ENCODE measurements at regions not wholly inside any gene's neighbourhood (a gene's known extent, or its start where the extent isn't known, plus 50 kb on each side); places are given as distances from the start of the nearest gene placed in this dataset.

DNA sequence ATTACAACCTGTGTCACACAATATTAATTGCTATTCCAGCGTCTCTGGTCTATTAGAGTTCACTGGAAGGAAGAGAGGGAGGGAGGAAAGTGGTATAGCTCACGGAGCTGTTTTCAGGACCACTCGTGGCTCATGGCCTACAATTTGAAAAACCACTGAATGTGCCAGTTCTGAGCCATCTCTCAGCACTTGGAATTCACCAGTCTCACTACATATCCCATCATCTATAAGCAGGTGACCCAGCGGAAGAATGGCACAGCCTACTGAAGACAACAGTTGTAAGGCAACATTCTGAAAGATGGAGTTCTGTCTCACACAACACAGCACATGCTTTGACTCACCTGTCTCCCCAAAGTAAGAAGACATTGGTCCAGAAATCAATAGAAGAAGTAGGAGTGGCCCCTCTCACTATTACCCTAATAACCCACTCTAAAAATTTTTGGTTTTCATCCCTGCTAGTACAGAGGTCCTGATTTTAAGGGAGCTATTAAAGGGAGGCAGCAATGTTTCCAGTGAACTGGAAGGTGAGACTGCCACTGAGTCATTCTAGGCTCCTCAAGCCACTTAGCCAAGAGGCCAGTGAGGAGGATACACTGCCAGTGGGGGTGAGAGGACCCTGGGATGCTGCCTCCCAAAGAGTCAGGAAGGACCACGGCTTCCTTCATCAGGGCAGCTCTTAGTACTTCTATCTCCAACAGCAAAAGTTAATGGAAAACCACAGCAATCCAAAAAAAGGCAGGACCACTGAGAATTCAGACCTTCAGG is 50.0 kb upstream of the DOCK9 start:
- DNase-seq (ENCODE audit: low read depth) = no peak

DNA sequence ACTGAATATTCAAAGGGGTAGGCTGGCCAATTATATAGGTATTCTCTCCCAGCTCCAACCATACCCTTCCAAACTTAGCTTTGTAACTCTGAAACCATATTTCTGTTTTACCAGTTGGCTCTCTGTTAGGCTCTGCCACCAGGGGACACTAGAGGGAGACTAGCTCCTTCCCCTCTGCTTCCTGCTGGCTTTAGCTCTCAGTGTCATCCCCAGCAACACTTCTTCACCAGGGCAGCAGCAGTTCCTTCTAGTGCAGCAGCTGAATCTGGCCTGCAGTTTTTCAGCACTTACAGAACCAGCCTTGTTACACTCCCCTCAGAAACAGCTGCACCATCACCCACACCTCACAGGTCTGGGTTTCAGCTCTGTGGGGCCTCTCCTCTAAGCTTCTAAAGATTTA is 51.0 kb upstream of the DOCK9 start:
- no peak for DNase-seq (ENCODE audit: low read depth)

DNA sequence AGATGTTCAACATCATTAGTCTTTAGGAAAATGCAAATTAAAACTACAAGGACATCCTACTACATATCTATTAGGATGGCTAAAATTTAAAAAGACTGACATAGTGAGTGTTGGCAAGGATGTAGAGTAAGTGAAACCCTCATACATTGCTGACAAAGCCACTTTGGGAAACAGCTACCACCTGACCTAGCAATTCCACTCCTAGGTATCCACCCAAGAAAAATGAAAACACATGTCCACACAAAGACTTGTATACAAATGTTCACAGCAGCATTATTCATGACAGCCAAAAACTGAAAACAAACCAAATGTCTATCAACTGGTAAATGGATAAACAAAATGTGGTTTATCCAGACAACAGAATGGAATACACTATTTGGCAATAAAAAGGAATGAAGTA is 51.7 kb upstream of the DOCK9 start:
- no peak for DNase-seq (ENCODE audit: low read depth)

DNA sequence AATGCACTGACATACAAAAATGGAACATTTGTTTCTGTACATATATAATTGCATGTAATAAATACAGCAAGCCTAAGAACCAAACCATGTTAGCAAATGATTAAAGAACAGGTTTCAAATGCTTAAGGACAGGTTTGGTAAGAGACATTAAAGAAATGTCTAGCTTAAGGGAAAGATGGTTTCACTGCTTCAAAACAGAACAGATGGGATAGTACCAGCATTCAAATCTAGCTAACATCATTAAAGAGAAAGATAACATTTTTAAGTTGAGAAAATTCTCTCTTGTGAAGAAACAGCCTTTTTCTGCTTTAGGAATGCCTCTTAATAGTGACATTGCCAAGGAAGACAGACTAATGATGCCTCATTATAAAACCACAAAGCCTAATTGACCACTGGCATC is 52.5 kb upstream of the DOCK9 start:
- no peak for DNase-seq (ENCODE audit: low read depth)

DNA sequence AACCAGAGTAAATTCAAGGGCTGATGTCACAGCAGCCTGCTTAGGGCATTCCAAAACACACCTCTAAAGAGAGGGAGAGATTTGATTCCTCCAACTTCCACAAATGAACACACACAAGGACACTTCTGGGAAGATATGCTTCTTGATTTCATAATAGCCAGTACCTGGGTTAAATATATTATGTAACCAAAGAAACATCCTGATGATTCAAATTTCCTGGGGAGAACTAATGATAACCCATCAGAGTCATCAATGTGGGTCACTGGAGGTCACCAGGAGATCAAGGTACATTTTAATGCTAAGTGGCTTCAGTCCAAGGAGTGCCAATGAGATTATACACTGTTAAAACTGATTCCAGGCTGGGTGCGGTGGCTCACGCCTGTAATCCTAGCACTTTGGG is 54.0 kb upstream of the DOCK9 start:
- DNase-seq (ENCODE audit: low read depth) = no peak

DNA sequence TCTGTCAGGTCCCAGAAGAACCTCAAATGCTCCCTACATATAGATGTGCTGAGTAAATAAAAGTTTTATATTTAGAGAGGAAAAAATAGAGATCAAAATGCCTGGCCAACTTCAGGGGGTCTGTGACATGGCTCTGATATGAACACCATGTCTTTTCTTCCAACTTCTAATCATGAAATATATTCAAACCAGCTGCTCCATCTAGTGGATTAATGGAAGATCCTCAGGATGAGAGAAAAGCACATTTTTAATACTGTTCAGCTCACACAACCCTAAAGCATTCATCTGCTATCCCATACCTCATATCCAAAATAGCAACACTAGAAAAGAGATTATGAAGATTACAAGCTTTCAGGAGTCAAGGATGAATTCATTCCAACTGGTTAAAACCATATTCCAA is 56.0 kb upstream of the DOCK9 start:
- DNase-seq (ENCODE audit: low read depth) = peak; percentile 47

DNA sequence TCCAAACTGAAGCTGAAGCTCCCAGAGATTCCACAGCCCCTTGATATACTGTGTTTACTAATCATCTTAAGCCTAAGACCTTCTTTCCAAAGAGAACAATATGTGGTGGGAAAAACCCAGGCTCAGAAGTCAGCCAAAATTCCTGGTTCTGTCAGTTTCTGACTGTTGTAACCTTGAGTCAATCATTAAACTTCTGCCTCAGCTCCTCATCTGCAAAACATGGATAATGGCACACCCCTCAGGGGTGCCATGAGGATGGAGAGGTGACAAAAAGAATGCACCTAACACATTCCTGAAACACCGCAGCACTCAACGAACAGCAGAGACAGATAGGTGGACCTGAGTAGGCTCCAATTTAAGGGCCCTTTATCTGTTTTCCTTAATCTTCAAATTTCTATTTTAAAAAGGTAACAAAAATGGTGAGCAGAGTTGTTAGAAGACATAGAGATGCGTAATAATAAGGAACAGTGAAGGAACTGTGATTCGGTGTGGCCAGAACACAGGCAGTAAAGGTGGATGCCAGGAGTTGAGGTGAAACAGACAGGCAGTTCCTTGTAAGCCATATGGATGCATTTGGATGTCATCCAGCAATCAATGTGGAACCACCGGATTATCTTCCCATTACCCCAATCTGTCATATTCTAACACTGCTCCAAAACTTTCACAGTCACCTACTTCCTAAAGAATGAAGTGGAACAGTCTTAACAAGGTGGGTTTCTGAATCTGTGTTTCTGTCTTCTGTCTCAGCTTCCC is 56.6 kb upstream of the DOCK9 start:
- DNase-seq (ENCODE audit: low read depth) = no peak

DNA sequence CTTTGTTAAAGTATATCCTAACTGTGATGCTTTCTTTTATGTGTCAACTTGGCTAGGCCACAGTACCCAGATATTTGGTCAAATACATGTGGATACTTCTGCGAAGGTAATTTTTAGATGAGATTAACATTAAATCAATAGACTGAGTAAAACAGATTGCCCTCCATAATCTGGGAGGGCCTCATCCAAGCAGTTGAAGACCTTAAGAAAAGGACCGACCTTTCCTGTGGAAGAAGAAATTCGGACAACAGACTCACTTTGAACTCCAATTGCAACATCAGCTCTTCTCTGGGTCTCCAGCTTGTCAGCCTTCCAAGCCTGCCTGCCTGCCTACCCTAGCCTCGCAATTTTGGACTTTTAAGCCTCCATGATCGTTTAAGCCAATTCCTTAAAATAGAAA is 57.9 kb upstream of the DOCK9 start:
- DNase-seq (ENCODE audit: low read depth) = no peak

DNA sequence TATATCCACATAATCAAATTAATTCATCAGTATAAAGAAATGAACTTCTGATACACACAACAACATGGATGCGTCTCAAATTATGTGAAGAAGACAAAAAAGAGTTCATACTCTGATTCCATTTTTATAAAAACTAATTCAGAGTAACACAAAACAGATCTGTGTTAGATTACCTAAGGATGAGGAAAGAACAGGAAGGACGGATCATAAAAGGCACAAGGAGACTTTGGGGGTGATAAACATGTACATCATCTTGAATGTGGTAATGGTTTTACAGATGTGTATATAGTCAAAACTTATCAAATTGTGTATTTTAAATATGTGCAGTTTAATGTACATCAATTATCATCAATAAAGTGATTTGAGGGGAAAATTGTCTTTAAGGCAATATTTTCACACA is 59.9 kb upstream of the DOCK9 start:
- no peak for DNase-seq (ENCODE audit: low read depth)

DNA sequence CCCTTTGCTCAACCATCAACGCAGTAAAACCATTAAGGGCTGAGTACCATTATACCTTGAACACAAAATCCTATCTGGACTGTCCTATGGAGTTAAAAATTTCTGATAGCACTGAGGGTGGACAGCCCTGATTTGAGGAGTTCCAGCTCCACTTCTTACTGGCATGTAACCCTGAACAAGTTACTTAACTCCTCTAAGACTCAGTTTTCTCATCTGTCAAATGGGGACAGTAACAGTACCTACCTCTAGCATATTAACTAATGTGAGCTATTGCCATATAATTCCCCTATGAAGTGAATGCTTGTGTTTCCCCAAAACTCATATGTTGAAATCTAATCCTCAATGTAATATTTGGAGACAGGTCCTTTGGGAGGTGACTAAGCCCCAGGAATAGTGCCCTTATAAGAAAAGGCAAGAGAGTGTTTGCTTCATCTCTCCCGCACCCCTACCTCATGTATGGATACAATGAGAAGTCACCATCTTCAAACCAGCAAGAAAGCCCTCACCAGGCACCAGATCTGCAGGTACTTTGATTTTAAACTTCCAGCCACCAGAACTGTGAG is 61.9 kb upstream of the DOCK9 start:
- no peak for DNase-seq (ENCODE audit: low read depth)

DNA sequence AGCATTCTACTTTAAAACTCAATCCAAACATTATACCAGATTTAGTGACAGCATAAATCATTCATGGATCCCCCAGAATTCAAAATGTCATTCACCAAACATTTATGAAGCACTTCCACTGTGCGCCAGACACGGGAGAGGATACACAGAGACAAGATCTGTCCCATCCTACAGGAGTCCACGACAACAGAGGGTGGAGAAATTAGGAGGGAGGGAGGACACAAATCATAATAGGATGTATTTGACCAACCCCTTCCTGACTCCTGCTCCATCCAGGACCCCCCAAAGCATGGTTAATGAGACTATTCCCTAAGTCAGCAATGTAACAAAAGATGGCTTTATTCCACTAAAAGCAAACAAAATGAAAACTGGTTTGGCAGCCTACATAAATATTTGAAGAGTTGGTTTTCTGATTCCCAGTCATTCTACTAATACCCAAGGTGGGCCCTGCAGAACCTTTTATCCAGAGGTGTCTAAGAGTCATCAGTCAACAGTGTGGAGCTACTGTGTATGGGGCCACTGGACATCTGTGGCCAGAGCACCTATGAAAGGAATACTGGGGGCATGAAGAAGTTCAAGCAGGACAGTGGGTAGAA is 62.8 kb upstream of the DOCK9 start:
- no peak for DNase-seq (ENCODE audit: low read depth)

DNA sequence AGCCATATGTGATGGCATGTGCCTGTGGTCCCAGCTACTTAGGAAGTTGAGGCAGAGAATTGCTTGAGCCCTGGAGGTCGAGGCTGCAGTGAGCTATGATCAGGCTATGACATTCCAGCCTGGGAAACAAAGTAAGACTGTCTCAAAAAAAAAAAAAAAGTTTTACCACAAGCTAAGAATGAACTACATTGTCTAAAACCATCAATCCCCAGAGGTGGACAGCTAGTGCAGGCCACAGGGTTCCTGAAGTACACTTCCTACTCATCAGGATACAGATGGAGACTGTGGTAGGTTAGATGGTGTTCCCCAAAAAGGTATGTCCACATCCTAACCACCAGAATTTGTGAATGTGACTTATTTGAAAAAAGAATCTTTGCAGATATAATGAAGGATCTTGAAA is 63.5 kb upstream of the DOCK9 start:
- DNase-seq (ENCODE audit: low read depth) = no peak

DNA sequence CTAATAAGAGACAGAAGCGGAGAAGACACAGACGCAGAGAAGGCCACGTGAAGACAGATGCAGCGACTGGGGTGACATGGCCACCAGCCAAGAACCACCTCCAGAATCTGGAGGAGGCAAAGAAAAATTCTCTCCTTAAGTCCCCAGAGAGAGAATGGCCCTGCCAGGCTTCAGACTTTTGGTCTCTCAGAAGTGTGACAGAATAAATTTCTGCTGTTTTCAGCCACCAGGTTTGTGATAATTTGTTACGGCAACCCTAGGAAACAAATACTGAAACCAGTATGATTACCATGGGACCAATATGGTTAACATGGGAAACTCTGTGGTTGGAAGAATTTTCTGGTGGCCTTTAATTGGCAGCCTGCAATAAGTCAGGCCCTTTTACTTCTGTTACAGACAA is 63.9 kb upstream of the DOCK9 start:
- no peak for DNase-seq (ENCODE audit: low read depth)

DNA sequence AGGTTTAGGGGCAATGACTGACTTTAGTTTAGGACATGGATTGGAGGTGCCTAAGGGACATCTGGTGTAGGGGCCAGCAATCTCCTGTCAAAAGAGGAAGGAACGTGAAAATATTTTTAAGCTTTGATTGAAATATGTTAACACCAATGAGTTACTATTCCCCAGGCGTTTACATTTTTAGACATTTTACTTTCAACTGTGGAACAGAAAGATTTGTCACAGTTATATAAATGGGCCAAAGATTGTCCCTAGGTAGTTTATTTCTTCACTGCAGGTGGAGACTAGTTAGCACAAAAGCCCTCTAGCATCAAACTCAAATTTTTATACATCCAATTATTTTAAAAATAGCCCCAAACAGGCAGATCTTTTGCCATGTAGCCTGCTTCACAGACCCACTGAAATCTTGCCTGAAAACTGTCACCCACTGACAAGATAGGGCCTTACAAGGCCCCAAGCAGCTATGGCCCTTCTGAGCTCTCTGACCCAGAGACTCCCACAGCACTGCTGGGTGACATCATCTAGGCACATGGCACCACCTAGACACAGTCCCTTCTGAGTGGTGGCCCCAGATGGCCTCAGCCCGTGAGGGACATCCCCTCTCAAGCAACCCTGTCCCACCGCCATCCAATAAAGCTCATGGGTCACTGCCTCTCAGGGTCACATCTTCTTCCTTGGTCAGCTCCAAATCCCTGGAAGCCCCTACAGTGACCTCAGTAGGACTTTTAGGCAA is 64.8 kb upstream of the DOCK9 start:
- no peak for DNase-seq (ENCODE audit: low read depth)

DNA sequence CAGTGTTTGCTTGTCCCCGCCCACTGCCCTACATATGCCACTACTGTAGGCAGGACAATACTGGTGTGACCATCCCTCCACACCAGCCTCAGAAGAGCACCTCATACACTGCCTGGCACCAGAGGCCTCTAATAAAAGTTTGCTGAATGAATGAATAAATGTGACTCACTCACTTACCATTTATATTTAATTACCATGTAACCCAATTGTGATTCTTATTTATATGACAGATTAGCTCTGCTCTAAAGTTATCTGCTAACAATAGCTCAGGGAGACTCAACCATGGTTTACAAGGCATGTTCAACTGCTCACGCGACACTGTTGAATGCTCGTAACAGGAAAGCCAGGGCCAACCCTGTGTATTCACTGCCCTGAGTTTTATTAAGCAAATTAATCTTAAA is 66.0 kb upstream of the DOCK9 start:
- peak; percentile 88 for DNase-seq (ENCODE audit: low read depth)

DNA sequence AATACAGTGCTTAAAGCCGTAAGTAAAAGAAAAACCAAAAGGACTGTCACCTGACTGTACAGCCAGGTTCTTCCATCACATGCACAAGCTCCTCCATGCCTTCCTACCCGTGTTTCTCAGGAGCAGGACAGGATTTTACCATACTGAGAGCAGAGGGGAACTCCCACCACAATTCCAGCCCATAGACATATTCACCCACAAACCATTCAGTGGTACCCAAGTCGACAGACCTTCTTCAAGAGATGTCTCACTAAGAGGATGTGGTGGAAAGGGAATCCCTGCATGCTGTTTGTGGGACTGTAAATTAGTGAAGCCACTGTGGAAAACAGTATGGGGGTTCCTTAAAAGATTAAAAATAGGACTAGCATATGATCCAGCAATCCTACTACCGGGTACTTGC is 66.9 kb upstream of the DOCK9 start:
- DNase-seq (ENCODE audit: low read depth) = no peak

DNA sequence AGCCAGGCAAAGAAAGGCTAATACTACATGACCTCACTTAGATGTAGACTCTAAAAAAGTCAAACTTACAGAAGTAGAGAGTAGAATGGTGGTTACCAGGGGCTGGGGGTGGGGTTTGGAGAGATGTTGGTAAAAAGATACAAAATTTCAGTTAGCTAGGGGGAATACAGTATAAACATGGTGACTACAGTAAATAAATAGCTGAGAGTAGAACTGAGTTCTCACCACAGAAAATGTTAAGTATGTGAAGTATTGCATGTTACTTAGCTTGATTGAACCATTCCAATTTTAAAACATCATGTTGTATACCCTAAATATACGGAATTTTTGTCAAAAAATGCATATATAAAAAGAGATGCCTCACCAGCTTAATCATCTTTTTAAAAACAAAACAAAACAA is 67.5 kb upstream of the DOCK9 start:
- DNase-seq (ENCODE audit: low read depth) = peak; percentile 35

DNA sequence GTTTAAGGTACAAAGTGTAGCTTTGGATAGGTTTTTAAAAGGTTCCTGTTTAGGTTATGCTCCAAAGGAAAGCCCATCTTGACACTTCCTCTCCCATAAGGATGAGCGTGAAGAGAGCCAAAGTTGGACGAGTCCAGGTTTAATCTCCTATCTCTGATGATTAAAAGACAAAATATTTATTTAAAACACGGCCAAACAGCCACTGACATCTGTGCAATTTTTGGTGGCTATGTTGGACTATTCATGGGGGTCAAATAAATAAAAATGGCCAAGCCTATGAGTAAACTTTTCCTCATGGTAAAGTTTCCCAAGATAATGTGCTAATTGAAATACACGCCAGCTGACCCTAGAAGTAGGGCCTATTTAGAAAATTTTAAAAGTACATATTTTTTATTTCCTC is 69.0 kb upstream of the DOCK9 start:
- no peak for DNase-seq (ENCODE audit: low read depth)

DNA sequence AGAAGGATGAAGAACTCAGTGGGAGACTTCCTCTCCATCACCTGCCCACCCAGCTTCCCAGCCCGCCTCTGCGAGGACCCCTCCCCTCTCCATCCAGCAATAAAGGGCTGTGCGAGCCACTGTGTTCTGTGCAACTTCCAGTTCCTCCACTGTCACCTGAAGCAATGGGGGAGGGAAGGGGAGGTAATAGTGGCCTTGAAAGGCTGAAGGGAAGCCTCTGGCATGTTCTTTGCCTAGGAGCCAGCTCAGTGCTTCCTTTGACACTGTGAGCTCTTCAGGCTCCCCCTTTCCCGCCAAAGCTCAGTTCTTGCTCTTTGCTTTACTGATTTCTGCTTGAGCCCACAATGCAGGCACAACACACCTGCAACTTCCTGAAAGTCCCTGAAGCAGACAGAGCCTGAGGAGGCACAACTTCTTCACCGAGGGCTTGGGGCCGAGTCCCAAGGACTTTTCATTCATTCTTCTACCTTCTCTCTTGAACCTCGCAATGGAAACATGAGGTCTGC is 73.2 kb upstream of the DOCK9 start:
- DNase-seq (ENCODE audit: low read depth) = no peak

DNA sequence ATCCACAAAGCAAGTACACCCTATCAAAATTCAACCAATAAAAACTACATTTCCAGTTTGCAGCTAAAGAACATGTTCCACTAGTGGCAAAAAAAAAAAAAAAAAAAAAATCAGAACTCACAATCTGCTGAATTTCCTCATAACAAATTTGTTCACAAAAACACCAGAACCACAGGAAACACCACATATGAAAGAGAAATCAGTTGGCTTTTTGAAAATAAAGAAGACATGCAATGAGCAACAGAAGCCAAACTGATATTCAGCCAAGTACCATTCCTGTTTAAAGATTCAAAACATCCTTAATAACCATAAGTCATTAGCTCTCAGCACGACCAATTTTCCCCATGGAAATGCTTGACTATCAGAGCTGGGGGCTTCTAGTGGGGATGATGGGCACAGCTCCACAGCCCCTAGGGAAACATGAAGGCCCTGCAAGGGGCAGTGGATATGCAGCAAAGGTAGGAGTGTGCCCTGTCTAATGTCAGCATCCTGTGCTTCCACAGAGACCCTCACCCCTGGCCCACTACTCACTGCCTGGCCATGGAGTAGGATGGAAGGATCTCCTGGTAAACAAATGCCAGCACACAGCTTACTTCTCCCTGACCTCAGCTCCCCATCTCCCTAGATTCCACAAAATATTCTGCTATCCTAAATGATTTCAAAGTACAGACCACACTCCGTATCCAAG is 74.0 kb upstream of the DOCK9 start:
- DNase-seq (ENCODE audit: low read depth) = no peak

DNA sequence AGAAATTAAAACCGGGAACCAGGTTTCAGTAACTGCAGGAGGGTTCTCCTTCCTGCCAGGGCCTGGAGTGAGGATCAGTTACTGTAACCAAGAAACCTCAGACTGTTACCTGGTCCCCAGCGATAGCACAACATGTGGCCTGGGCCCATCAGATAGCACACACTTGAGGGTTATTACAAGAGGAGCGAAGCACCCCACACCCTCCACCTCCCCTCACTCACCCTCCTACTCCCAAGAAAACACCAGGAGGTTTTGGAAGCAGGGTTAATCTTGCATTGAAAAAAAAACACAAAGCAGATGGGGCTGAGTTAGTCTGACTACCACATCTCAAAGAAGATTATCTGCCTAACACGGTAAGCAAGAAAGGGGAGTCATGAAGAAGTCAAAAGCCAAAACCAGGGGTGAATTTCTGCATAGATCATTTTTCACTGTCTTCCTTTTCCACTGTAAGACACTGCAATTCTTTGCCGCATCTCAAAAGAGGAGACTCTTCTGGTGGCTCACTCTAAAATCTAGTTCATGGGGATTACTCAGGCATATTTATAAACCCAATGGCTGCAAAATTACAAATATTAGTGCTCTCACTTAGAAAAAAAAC is 75.9 kb upstream of the DOCK9 start:
- no peak for DNase-seq (ENCODE audit: low read depth)

Measured in M059J (cell line).